Putamen (tissue), 1 donor: ENCODE measurements at regions not wholly inside any gene's neighbourhood (a gene's known extent, or its start where the extent isn't known, plus 50 kb on each side); places are given as distances from the start of the nearest gene placed in this dataset.

ENCODE experiments used
- DNase-seq: peaks from one replicate; pipeline ENCODE4 v3.0.0-alpha.2; 2016; ENCODE audit warnings: low spot score

DNA sequence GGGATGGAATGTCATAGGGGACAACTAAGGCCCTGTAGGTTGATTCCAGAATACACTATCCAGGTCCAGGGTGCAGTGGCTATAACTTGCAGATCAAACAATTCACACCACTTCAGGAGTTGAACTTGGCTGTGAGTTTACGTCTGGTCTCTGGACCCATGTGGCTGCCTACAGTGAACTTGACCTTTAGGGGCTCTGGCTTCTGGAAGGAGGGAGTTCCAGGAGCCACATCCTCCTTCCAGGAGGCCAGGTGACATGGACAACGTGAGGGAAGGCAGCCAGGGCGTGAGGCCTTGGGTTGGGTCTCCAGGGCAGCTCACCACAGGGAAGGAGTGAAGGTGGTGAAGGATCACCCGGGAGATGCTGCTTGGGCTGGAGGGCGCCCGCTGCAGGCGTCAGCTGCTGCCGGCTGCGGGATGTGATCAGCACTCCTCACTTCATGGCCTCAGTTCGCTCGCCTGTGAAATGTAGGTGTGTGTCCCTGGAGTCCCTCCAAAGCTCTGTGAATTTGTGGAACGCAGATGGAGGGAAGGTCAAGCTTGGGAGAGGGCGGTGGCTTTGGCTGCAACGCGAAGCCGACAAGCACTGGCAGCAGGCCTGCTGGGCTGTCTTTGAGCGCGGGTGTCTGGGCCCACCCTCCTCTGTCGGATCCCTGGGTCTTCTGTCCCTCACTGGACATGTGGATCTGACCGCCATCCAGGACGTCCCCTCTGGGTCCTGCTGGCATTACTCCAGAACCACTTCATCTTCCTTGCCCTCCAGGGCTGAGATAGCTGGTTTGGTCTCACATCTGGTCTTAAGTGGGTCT is 146.5 kb downstream of the GLI2 start:
- no peak for DNase-seq

DNA sequence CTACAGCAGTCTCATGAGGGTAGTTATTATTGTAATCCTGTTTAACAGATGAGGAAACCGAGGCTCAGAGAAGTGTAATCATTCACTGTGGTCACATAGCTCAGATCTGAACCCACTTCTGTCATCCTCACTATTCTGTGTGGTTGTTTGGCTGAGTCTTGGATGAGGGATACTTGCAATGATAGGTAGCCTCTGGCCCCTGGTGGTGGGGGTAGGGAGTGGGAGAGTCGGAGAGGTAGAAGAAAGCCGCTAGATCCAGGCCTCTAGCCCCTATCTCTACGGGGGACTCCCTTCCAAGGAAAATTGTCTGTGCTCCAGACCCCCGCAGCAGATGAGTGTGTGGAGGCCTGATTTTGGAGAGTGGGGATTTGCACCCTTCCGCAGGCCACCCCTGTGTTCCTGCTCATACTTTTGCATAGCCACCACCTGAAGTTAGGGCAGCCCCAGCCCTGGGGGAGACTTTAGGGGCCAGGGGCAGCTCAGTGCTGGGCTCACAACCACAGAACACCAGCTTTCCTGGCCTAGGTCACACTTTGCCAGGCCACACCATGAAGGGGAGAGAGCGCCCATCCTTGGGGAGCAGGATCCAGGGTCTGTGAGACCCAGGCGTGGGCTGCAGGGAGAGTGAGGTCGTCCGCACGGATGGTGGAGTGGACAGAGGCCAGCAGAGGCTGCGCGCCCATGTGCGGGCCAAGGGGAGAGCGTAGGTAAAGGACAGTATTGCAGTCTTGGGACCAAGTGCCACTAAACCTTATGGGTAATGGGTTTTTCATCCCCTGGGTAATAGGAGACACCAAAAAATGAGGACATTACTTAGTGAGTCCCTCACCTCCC is 148.2 kb downstream of the GLI2 start:
- no peak for DNase-seq

DNA sequence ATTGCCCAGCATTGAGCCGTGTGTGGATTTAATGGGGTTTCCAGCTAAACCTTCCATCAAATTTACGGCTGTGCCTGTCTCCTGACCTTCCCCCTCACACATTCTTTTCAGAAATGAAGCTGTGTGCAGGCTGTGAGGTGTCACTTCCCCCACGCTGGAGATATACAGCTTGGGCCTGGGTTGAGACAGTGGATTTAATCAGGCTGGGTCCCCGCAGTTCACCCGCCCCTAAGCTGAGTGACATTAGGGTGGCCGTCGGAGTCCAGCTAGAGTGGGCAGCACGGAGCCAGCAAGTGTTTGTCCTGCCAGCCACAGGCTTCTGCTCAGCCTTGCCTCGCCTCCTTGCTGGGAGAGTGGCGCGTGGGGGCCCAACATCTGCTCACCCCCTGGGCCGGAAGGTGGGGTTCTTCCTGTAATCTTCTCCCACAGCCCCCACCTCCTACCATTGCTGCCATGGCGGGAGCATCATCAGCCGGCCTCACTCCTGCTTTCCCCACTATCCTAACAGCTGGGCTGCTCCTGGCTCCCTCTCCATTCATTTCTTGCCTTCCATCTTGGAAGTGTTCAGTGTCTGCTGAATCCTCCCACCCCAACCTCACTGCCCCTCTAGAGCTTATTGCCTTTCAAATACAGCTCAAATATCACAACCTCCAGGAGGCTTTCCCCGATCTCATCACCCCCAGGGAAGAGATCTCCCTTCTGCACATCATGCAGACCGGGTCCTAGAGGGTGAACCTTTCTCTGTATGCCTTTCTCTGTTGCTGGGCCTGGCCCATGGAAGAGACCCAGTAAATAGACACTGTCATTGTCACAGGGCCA is 149.0 kb downstream of the GLI2 start:
- no peak for DNase-seq

- no peak for DNase-seq
Observed at GRCh38 chr2:120885321-120885720, 149.7 kb downstream of the GLI2 start.

DNA sequence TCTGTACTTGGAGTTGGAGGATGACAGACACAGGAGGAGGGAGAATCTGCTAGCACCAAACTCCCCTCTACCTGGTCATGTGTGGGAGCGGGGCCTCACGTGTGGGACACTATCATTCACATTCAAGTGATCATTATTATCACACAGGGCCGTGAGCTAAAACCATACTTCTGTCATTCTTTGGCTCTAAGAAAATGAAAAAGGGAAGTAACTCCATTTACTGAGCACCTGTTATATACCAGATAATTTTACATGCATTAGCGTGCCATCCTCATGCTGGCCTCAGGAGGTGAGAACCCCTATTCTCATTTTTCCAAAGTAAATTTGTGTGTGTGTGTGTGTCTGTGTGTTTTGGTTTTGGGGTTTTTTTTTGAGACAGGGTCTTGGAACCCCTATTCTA is 150.1 kb downstream of the GLI2 start:
- DNase-seq: no peak

DNA sequence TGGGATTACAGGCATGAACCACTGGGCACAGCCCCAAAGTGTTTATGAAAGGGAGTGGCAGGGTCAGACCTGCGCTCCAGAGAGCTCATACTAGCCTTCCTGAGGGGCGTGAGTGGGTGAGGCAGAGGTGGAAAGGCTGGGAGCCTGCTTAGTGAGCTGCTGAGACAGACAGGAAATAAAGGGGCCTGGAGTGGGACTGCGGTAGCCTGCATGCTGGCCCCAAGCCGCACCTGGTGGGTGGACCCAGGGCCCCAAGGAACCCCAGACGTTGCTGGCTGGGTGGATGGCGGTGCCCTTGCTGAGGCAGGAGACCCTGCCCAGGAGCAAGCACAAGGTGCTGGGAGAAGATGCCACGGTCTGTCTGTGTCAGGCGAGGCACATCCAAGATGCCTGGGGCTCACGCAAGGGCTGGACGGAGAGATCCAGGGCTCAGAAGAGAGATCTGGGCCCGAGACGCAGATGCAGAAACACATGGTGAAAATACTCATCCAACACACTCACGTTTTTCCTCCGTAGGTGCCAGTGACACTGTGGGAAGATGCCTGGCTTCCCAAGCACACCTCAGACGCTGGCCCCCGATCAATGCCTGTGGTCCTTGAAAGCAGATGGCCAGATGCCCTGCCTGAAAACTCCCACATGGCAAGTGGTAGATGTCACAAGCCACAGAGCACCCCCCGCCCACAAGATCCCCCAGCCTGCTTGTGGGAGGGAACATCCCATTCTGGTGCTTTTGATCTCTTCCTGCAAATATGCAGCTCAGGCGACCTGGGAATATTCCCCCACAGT is 151.1 kb downstream of the GLI2 start:
- DNase-seq: no peak

DNA sequence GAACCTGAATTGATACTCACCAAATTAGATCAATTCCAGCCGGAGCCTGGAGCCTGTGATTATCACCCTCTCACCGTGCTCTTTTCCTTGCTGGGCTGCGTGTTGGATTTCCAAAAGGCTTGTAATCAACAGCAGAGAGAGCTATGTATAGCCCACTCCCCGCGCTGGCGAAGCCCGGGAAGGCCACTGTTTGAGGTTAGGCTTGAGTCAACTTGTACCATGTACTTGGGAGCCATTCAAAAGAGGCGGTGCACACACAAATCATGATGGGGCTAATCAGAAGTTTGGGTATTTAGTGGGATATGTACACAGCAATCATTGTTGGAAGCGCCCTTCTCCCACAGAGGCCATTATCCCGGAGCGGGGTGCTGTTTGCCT is 151.6 kb downstream of the GLI2 start:
- DNase-seq: no peak

DNA sequence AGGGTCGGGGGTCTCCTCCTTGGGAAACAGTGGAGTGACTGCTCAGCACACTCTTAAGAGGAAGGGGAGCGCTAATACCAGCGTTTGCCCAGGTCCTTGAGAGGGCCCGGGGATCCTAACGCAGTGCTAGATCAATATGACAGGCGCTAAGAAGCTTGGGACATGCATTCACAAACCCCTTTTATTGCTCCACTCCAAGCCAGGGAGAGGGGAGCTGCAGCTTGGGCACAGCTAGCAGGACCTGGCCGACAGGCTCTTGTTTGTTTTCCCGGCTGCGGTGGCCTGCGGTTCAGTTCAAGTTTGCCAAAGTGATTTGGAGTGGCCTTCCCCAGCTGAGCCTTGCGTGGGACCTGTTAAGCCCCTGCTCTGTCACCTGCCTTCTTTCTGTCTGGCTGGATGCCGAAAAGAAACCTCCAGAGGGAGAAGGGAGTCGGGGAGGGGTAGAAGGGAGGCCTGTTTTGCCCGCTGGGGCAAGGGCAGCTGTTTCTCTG is 152.1 kb downstream of the GLI2 start:
- no peak for DNase-seq

DNA sequence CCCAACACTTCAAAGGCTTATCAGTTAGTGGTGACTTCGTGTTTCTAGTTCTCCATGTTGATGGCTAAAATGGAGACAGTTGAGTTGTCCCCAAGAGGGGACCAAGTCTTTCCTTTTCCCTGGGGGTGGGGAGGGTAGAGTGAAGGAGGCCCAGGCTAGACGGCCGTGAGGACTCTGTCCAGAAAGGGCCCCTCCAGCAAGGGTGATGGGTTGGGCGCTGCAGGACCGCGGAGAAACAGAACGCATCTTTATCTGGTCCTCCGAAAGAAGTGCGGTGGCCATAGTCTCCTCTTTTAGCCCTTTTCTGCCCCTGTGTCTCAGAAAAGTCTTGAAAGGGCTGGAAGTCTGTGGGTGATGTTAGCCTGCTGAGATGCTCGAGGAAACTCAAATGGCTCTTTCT is 153.2 kb downstream of the GLI2 start:
- no peak for DNase-seq

- no peak for DNase-seq
Observed at GRCh38 chr2:120889936-120890335, 154.3 kb downstream of the GLI2 start.

DNA sequence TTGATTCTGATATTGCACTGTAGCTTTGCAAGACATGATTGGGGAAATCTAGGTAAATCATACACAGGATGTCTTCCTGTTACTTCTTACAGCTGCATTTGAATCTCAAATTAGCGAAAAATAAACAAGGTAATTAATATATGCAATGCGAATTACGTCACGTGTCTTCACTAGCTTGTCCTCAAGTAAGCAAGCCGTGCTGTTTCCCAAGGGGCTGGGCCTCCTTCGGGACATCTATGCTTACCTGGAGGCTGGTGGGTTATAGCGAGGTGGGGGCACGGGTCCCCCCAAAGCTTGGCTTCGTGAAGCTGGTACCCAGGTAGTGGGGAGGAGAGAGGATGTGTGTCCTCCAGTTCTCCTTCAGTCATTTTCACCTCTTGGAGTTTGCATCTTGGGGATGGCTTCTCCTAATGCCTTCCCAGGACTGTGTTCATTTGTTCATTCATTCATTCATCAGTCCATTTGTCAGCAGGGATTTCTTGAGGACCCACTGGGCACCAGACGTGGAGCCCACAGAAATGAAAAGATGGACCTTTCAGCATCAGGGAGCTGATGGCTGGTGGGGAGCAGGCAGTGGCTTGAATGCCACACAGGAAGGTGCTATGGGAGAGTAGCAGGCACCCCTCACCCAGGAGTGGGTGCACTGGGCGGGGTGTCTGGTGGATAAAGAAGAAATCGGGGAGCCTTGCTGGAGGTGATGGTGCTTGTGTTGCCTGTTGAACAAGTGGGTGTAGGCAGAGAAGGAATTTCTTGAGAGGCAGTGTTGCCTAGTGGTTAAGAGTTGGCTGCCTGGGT is 155.1 kb downstream of the GLI2 start:
- no peak for DNase-seq

- no peak for DNase-seq
Observed at GRCh38 chr2:120892271-120892966, 156.8 kb downstream of the GLI2 start.

DNA sequence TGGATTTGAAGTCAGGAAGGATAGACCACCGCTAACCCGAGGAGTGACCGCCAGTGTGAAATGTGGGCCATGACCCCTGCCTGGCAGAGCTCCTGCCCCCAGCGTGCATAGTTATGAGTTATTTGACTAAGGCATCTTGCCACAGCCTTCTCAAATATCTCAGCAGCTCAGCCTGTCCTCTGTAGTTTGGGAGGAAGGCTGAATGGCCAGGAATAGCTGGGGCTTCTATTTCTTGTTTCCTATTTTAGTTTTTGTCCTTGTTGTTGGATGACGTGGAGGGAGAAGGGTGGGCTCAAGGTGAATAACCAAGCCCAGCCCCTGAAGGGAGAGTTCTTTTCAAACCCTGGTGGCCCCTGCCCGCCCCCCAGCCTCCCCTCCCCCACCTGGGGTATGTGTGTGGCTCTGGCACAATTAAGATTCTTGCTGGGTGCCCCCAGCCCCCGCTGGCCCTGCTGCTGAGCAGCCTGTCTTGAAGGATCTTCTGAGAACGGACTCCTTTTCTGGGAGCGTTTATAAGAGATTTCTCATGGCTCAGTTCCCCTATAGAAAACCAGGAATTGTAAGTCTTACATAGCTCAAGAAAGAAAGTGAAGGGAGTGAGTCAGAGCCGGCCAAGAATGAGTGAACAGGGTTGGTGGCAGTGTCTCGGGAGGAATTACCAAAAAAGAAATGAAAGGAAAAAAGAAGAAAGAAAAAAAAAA is 157.4 kb downstream of the GLI2 start:
- no peak for DNase-seq

DNA sequence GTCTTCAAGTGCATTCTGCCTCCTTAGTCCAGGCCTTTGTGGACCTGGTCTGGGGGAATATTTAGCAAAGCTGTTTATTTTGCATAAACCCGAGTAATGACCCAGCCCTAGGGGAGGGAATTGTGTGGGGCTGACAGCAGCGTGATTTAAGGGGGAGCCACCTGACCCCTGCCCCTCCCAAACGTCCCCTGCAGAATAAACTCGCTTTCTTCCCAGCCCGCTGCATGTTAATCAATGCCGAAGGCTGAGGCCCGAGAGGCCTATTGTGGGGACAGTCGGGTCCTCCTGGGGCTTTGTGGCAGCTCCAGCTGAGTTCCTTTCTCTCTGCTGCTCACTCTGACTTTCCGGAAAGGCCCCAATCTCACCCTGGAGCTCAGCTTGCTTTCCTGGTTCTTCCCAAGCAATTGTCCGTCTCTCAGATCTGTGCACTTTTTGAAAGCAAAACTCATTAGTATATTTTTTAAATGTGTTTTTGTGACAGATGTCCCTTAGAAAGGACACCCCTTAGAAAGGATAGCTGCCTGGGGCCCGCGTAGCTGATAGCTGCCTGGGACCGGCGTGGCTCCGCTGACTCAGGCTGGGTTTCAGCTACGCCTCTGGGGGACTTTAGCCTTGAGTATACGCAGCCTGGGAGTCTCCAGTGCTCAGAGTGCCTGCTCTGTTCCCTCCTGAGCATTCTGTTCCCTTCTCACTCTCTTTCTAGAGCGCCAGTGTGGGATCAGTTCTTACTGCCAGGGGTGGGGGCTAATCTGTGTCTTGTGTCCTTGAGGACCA is 158.3 kb downstream of the GLI2 start:
- DNase-seq: no peak

DNA sequence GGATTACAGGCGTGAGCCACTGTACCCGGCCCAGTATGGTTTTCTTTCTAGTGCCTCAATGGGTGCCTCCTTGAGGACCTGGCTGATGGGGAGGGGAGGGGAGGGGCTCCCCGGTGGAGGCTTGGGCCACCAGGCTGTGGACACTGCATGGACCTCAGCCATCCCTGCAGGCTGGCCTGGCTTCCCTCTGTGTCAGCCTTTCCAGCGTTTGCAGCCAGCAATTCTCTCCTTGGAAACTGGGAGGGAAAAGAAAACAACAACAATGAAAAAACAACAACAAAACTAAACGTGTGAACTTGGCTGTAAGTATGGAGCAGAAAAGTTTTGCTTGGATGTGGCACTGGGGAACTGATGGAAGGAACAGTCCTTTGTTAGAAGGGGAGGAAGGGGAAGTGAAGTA is 159.3 kb downstream of the GLI2 start:
- DNase-seq: peak; percentile 38

GRCh38 chr2:120896126-120896525 is 160.5 kb downstream of the GLI2 start:
- DNase-seq: no peak

DNA sequence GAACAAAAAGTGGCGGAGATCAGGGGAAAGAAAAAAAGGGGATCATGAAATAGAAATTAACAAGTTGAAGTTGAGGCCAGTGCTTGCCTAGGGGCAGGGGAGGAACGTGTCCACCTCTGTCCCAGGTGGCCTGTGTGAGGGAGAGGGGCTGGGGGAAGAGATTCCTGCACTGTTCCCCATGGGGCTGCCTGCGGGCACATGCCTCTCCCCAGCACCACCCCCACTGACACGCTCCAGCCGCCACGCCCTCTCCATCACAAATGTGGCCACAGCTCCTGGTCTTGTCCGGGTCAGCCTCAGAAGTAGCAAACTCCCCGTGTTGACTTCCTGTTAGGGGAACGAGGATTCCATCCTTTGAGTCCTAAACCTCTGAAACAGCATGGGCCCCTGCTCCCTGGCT is 161.2 kb downstream of the GLI2 start:
- DNase-seq: no peak

DNA sequence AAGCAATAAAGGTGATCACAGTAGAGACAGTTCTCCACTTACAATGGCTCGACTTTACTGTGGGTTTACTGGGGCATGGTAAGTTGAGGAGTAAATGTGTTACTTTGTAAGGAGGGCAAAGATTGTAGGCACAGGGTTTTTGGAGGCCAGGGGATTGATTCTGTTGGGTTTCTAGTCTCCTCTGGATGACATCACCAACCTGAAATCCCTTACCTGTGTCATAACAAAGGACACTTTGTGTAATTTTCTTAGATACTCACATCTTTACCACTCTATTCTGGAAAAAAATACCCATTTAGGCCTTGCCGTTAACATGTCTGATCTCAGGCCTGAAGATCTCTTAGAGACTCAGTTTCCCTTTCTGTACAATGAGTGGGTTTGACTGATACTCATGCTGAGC is 161.7 kb downstream of the GLI2 start:
- no peak for DNase-seq

GRCh38 chr2:120898496-120898895 is 162.8 kb downstream of the GLI2 start:
- no peak for DNase-seq
